Transverse colon (tissue), 4 donors: ENCODE measurements at regions not wholly inside any gene's neighbourhood (a gene's known extent, or its start where the extent isn't known, plus 50 kb on each side); places are given as distances from the start of the nearest gene placed in this dataset.

Experiments used
- POLR2A ChIP-seq: fragments of 450-650 bp; IDR thresholded peaks from one replicate; pipeline ENCODE4 v1.6.1; 2016; ENCODE audit warnings: antibody characterized with exemption, mild to moderate bottlenecking, moderate library complexity
- POLR2AphosphoS5 ChIP-seq, 3 donors: sonication (generic); formaldehyde crosslinking; IDR thresholded peaks; one replicate each; pipeline ENCODE4 v1.6.1; 2016; ENCODE audit warnings: antibody characterized with exemption in 3 of 3
- TF ChIP-seq, protein P1 (sequence below), 5 experiments: fragments of 200-600 bp in 3 of 5; fragments of 450-650 bp in 2 of 5; sonication (generic) in 3 of 5; IDR thresholded peaks; 1 replicate in 2 of 5; 2 replicates in 3 of 5; pipeline ENCODE4 v1.5.1; 2016 to 2017; ENCODE audit warnings: antibody characterized with exemption in 5 of 5, inconsistent platforms in 3 of 5, mild to moderate bottlenecking in 2 of 5, moderate library complexity in 1 of 5

DNA sequence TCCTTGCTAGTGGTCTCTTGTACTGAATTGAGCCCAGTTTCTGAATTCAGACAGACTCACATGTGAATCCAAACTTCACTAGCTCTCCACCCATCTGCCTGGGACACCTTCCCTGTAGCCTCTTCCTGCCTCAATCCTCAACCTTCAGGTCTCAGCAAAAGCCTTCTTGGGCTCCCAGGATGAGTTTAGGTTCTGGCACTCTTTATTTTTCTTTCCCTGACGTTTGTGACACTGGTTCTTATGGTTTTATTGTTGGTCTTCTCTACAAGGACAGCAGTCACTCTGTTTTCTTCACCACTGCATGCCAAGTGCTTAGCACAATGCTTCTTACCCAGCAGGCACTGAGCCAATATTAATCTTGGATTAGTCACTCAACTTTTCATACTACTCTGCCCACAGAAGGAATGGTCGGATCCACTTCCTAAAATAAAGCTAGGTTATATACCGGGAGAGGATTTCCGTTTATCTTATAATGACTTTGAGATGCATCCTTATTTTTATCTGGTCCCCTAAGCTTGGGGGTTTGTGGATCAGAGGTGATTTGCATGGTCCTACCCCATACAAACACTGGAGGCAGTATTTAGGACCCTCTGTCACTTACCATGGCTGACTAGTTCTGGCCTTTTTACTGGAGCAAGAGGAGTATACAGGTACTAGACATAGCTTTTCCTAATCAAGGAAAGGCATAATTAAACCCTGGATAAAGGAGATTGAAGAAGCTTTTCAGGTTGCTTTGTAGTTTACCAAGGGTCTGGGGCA, 186.3 kb downstream of the MYCN start:
- TF ChIP-seq, protein P1, sequence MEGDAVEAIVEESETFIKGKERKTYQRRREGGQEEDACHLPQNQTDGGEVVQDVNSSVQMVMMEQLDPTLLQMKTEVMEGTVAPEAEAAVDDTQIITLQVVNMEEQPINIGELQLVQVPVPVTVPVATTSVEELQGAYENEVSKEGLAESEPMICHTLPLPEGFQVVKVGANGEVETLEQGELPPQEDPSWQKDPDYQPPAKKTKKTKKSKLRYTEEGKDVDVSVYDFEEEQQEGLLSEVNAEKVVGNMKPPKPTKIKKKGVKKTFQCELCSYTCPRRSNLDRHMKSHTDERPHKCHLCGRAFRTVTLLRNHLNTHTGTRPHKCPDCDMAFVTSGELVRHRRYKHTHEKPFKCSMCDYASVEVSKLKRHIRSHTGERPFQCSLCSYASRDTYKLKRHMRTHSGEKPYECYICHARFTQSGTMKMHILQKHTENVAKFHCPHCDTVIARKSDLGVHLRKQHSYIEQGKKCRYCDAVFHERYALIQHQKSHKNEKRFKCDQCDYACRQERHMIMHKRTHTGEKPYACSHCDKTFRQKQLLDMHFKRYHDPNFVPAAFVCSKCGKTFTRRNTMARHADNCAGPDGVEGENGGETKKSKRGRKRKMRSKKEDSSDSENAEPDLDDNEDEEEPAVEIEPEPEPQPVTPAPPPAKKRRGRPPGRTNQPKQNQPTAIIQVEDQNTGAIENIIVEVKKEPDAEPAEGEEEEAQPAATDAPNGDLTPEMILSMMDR (IDR thresholded peaks at IDR 0.05): no peak
- TF ChIP-seq POLR2A (no peak), POLR2AphosphoS5 (IDR thresholded peaks at IDR 0.05) (no peak)
